ENCODE measurements at regions not wholly inside any gene's neighbourhood (a gene's known extent, or its start where the extent isn't known, plus 50 kb on each side); places are given as distances from the start of the nearest gene placed in this dataset.

- Histone ChIP-seq H3K4me3 (no peak overlapping the region), H3K4me1 (no peaks in the 10 kb centered on the region), H3K9me3 (no peaks in the 10 kb centered on the region), H3K27me3 (no peaks in the 10 kb centered on the region), H3K27ac (no peak overlapping the region), H3K36me3 (no peaks in the 10 kb centered on the region)
- intact Hi-C loops (cut with DNase I): no loop called here
- 64% methylated on average over 1 of the region's 1 CpG for WGBS (ENCODE audit: insufficient coverage, low coverage, low lambda C conversion rate, missing lambda C conversion rate)
- ATAC-seq (no peak), DNase-seq (no peak)
- TF ChIP-seq POLR2A (IDR thresholded peaks at IDR 0.05): no peak
- TF ChIP-seq, protein P1, sequence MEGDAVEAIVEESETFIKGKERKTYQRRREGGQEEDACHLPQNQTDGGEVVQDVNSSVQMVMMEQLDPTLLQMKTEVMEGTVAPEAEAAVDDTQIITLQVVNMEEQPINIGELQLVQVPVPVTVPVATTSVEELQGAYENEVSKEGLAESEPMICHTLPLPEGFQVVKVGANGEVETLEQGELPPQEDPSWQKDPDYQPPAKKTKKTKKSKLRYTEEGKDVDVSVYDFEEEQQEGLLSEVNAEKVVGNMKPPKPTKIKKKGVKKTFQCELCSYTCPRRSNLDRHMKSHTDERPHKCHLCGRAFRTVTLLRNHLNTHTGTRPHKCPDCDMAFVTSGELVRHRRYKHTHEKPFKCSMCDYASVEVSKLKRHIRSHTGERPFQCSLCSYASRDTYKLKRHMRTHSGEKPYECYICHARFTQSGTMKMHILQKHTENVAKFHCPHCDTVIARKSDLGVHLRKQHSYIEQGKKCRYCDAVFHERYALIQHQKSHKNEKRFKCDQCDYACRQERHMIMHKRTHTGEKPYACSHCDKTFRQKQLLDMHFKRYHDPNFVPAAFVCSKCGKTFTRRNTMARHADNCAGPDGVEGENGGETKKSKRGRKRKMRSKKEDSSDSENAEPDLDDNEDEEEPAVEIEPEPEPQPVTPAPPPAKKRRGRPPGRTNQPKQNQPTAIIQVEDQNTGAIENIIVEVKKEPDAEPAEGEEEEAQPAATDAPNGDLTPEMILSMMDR (IDR thresholded peaks at IDR 0.05): no peak
Measured at GRCh38 chr3:168422843-168423242, 327.1 kb upstream of the GOLIM4 start.

DNA sequence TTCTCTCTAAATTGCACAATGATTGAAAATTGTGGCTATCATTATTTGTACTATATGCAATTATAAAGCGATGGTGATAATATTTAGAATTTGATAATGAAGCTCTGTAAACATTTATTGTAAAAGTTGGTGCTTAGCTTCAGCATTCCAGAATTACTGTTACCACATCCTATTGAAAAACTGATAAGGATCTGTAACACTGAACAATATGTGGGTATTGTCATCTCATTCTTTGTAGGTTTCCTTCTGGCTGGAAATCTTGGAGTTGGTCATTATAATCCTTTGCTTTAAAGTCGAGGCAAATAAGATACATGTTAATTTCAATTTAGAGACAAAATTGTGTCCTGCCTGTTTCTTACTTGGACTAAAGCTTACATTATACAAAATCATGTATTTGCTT, 323.4 kb upstream of the GOLIM4 start:
- DNase-seq: no peak
- H3K4me1 ChIP-seq: no peaks in the 10 kb centered on the region
- H3K27ac ChIP-seq: no peak overlapping the region
- no peak for ATAC-seq
- H3K27me3 ChIP-seq: no peaks in the 10 kb centered on the region
- intact Hi-C loops (cut with DNase I): no loop called here
- H3K9me3 ChIP-seq: no peaks in the 10 kb centered on the region
- no peaks in the 10 kb centered on the region for H3K36me3 ChIP-seq
- H3K4me3 ChIP-seq: no peak overlapping the region
- WGBS (ENCODE audit: insufficient coverage, low coverage, low lambda C conversion rate, missing lambda C conversion rate): 63% methylated on average over 2 of the region's 2 CpGs
- no peak for TF ChIP-seq POLR2A (IDR thresholded peaks at IDR 0.05)
- TF ChIP-seq, protein P1 (IDR thresholded peaks at IDR 0.05): no peak

GRCh38 chr3:168417016-168417415, 321.3 kb upstream of the GOLIM4 start:
- WGBS (ENCODE audit: insufficient coverage, low coverage, low lambda C conversion rate, missing lambda C conversion rate): 89% methylated on average over 1 of the region's 1 CpG
- ATAC-seq (no peak), DNase-seq (no peak)
- Histone ChIP-seq H3K27ac (no peak overlapping the region), H3K27me3 (no peaks in the 10 kb centered on the region), H3K4me3 (no peak overlapping the region), H3K4me1 (no peaks in the 10 kb centered on the region), H3K9me3 (no peaks in the 10 kb centered on the region), H3K36me3 (no peaks in the 10 kb centered on the region)
- intact Hi-C loops (cut with DNase I): no loop called here
- no peak for TF ChIP-seq POLR2A (IDR thresholded peaks at IDR 0.05)
- TF ChIP-seq, protein P1 (IDR thresholded peaks at IDR 0.05): no peak

DNA sequence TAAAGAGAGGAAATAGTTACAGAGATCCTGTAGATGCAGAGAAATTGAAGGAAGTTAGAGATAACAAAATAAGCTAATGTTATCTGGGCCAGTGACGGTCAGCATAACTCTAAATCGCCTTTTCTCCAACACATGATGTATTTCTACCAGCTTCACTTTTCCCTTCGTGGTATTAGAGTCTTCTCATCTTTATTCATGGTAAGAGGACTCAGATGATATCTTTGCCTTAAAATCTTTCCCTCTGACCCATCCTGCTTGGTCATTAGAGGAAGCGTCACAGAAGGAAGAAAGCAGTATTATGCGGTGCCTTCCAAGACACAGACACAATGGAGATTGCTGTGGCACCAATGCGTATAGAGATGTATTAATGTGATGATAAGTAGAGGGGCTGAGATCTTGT, 320.7 kb upstream of the GOLIM4 start:
- Histone ChIP-seq H3K36me3 (no peaks in the 10 kb centered on the region), H3K4me1 (no peaks in the 10 kb centered on the region), H3K4me3 (no peak overlapping the region), H3K9me3 (no peaks in the 10 kb centered on the region), H3K27ac (no peak overlapping the region), H3K27me3 (no peaks in the 10 kb centered on the region)
- intact Hi-C loops (cut with DNase I): no loop called here
- ATAC-seq: no peak
- DNase-seq: no peak
- TF ChIP-seq POLR2A (IDR thresholded peaks at IDR 0.05): no peak
- TF ChIP-seq, protein P1 (IDR thresholded peaks at IDR 0.05): no peak
- 74% methylated on average over 6 of the region's 6 CpGs for WGBS (ENCODE audit: insufficient coverage, low coverage, low lambda C conversion rate, missing lambda C conversion rate)

DNA sequence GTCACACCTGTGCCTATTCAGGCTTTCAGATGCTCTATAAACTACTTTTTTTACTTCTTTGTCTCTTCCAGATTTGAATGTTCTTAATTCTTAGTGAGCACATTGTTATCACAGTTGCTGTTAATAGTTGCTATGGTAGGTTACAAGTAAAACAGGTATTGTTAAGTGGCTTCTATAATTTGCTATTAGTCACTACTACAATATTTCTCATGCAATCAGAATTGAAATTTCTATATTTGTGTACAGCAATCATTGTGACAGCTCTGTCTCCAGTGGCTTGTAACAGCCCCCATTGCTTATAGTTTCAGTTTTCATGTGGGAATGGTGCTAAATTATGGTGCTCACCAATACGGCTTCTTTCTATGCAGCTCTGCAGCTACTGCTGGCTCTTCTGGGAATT, 318.4 kb upstream of the GOLIM4 start:
- Histone ChIP-seq H3K9me3 (no peaks in the 10 kb centered on the region), H3K27ac (no peak overlapping the region), H3K36me3 (no peaks in the 10 kb centered on the region), H3K4me1 (no peaks in the 10 kb centered on the region), H3K4me3 (no peak overlapping the region), H3K27me3 (no peaks in the 10 kb centered on the region)
- DNase-seq (no peak), ATAC-seq (no peak)
- 80% methylated on average over 1 of the region's 1 CpG for WGBS (ENCODE audit: insufficient coverage, low coverage, low lambda C conversion rate, missing lambda C conversion rate)
- intact Hi-C loops (cut with DNase I): no loop called here
- TF ChIP-seq, protein P1 (IDR thresholded peaks at IDR 0.05): no peak
- no peak for TF ChIP-seq POLR2A (IDR thresholded peaks at IDR 0.05)

All from right lobe of liver (tissue), 6 donors.